Testis (tissue), 2 donors: ENCODE measurements at regions not wholly inside any gene's neighbourhood (a gene's known extent, or its start where the extent isn't known, plus 50 kb on each side); places are given as distances from the start of the nearest gene placed in this dataset.

ENCODE experiments used
- CTCF ChIP-seq, 3 experiments: fragments of 450-650 bp in 2 of 3; fragments of 200-600 bp in 1 of 3; sonication (generic) in 1 of 3; IDR thresholded peaks; one replicate each; pipeline ENCODE4 v1.5.1; 2016 to 2019; ENCODE audit warnings: antibody characterized with exemption in 3 of 3, mild to moderate bottlenecking in 2 of 3, moderate library complexity in 1 of 3
- POLR2A ChIP-seq: fragments of 450-650 bp; IDR thresholded peaks from one replicate; pipeline ENCODE4 v1.6.1; 2017; ENCODE audit warnings: antibody characterized with exemption, mild to moderate bottlenecking, moderate library complexity

- TF ChIP-seq CTCF (IDR thresholded peaks at IDR 0.05) = no peak
- no peak for TF ChIP-seq POLR2A
These were observed 55.6 kb upstream of the DLX6 start for GRCh38 chr7:96949766-96950165.
